MM.1S (cell line): ENCODE measurements at regions not wholly inside any gene's neighbourhood (a gene's known extent, or its start where the extent isn't known, plus 50 kb on each side); places are given as distances from the start of the nearest gene placed in this dataset.

Experiments
- DNase-seq: peaks from one replicate; pipeline ENCODE4 v3.0.0-alpha.2; 2015
- H2AFZ ChIP-seq: fragments of 300-600 bp; sonication (generic); 2 replicates; pipeline ENCODE4 v1.6.0; 2016; ENCODE audit warnings: antibody characterized with exemption, low read length
- H3F3A ChIP-seq: fragments of 300-600 bp; sonication (generic); 2 replicates; pipeline ENCODE4 v1.6.1; 2016; ENCODE audit warnings: mild to moderate bottlenecking, antibody characterized with exemption, low read length, moderate library complexity, mixed read lengths; ENCODE audit not compliant: insufficient read depth
- H3K27ac ChIP-seq: fragments of 300-600 bp; sonication (generic); 2 replicates; pipeline ENCODE4 v1.5.1; 2016; ENCODE audit warnings: mild to moderate bottlenecking, low read length
- H3K27me3 ChIP-seq: fragments of 300-600 bp; sonication (generic); replicated peaks from 2 replicates; pipeline ENCODE4 v1.6.0; 2016; ENCODE audit warnings: low read length; ENCODE audit not compliant: insufficient read depth
- H3K36me3 ChIP-seq: fragments of 300-600 bp; sonication (generic); replicated peaks from 2 replicates; pipeline ENCODE4 v1.6.1; 2016; ENCODE audit warnings: mild to moderate bottlenecking, low read length, mixed read lengths; ENCODE audit not compliant: insufficient read depth
- H3K4me1 ChIP-seq: fragments of 300-600 bp; sonication (generic); 2 replicates; pipeline ENCODE4 v1.6.1; 2016; ENCODE audit warnings: low read length, mixed read lengths
- H3K4me2 ChIP-seq: fragments of 300-600 bp; sonication (generic); 2 replicates; pipeline ENCODE4 v1.6.0; 2016; ENCODE audit warnings: low read depth, low read length
- H3K4me3 ChIP-seq: fragments of 300-600 bp; sonication (generic); 2 replicates; pipeline ENCODE4 v1.5.1; 2016; ENCODE audit warnings: low read length, mixed read lengths
- H3K79me2 ChIP-seq: fragments of 300-600 bp; sonication (generic); 2 replicates; pipeline ENCODE4 v1.6.1; 2016; ENCODE audit warnings: mixed run types, low read length, mixed read lengths
- H3K9ac ChIP-seq: fragments of 300-600 bp; sonication (generic); 2 replicates; pipeline ENCODE4 v1.6.1; 2016; ENCODE audit warnings: low read length, mixed read lengths
- H3K9me2 ChIP-seq: fragments of 300-600 bp; sonication (generic); replicated peaks from 2 replicates; pipeline ENCODE4 v1.6.1; 2016; ENCODE audit warnings: mild to moderate bottlenecking, low read length, mixed read lengths; ENCODE audit not compliant: insufficient read depth
- H3K9me3 ChIP-seq: fragments of 300-600 bp; sonication (generic); replicated peaks from 2 replicates; pipeline ENCODE4 v1.6.1; 2016; ENCODE audit warnings: mild to moderate bottlenecking, low read length, mixed read lengths; ENCODE audit not compliant: insufficient read depth
- H4K20me1 ChIP-seq: fragments of 300-600 bp; sonication (generic); 2 replicates; pipeline ENCODE4 v1.6.1; 2016; ENCODE audit warnings: mild to moderate bottlenecking, low read length, moderate library complexity, mixed read lengths; ENCODE audit not compliant: insufficient read depth
- CTCF ChIP-seq: fragments of 300-600 bp; sonication (generic); IDR thresholded peaks from 2 replicates; pipeline ENCODE4 v1.5.1; 2016; ENCODE audit warnings: antibody characterized with exemption, low read length, mixed read lengths
- EZH2 ChIP-seq: fragments of 300-600 bp; sonication (generic); optimal IDR thresholded peaks from 2 replicates; pipeline ENCODE3; 2017; ENCODE audit warnings: low read depth, mild to moderate bottlenecking, antibody characterized with exemption, low read length, mixed read lengths
- EZH2phosphoT487 ChIP-seq: fragments of 300-600 bp; sonication (generic); IDR thresholded peaks from 2 replicates; pipeline ENCODE4 v1.6.1; 2018; ENCODE audit warnings: antibody characterized with exemption, low read length

- no peak overlapping the region for H3K9ac ChIP-seq
- H3K27me3 ChIP-seq: no peaks in the 10 kb centered on the region
- no peaks in the 10 kb centered on the region for H3K4me1 ChIP-seq
These were observed 385.6 kb downstream of the SLITRK6 start for GRCh38 chr13:85413664-85414063.

GRCh38 chr13:85412448-85412847 lies 386.8 kb downstream of the SLITRK6 start:
- no peak overlapping the region for H3K4me3 ChIP-seq
- H3K4me2 ChIP-seq: no peak overlapping the region
- no peaks in the 10 kb centered on the region for H4K20me1 ChIP-seq
- no peaks in the 10 kb centered on the region for H3F3A ChIP-seq
- no peak for DNase-seq
- H3K27me3 ChIP-seq: no peaks in the 10 kb centered on the region
- no peak for TF ChIP-seq EZH2phosphoT487
- TF ChIP-seq CTCF: no peak
- no peak for TF ChIP-seq EZH2
- H3K9ac ChIP-seq: no peak overlapping the region
- H3K79me2 ChIP-seq: no peaks in the 10 kb centered on the region
- no peaks in the 10 kb centered on the region for H3K36me3 ChIP-seq
- no peak overlapping the region for H2AFZ ChIP-seq
- H3K9me3 ChIP-seq: no peaks in the 10 kb centered on the region
- no peak overlapping the region for H3K27ac ChIP-seq
- no peaks in the 10 kb centered on the region for H3K4me1 ChIP-seq
- no peaks in the 10 kb centered on the region for H3K9me2 ChIP-seq

More at GRCh38 chr13:85413664-85414063, 385.6 kb downstream of the SLITRK6 start:
- Histone ChIP-seq H2AFZ (no peak overlapping the region), H3K79me2 (no peaks in the 10 kb centered on the region), H3K36me3 (no peaks in the 10 kb centered on the region), H3F3A (no peaks in the 10 kb centered on the region), H3K4me3 (no peak overlapping the region), H3K4me2 (no peak overlapping the region), H3K27ac (no peak overlapping the region), H4K20me1 (no peaks in the 10 kb centered on the region), H3K9me3 (no peaks in the 10 kb centered on the region), H3K9me2 (no peaks in the 10 kb centered on the region)
- no peak for DNase-seq
- TF ChIP-seq EZH2 (no peak), CTCF (no peak), EZH2phosphoT487 (no peak)

- Histone ChIP-seq H3K4me1 (no peaks in the 10 kb centered on the region), H3K27ac (no peak overlapping the region), H3K9ac (no peak overlapping the region), H3F3A (no peaks in the 10 kb centered on the region), H3K4me3 (no peak overlapping the region), H3K27me3 (no peaks in the 10 kb centered on the region), H2AFZ (no peak overlapping the region), H3K4me2 (no peak overlapping the region), H4K20me1 (no peaks in the 10 kb centered on the region), H3K36me3 (no peaks in the 10 kb centered on the region), H3K79me2 (no peaks in the 10 kb centered on the region), H3K9me2 (no peaks in the 10 kb centered on the region), H3K9me3 (no peaks in the 10 kb centered on the region)
- no peak for TF ChIP-seq EZH2phosphoT487
- TF ChIP-seq EZH2: no peak
- no peak for TF ChIP-seq CTCF
- DNase-seq: no peak
These were observed 387.6 kb downstream of the SLITRK6 start for GRCh38 chr13:85411591-85411990.
